MCF 10A (cell line): ENCODE measurements at regions not wholly inside any gene's neighbourhood (a gene's known extent, or its start where the extent isn't known, plus 50 kb on each side); places are given as distances from the start of the nearest gene placed in this dataset.
"Not testable (repeated sequence)": the region's sequence is repeated elsewhere in the genome, so short reads cannot be mapped to it uniquely, and the experiment has no call there.

Experiments used
- BruUV-seq: library from RNA; stranded (reverse); fragments of 400-500 nt; replicated peaks from 2 replicates; lab custom pipeline; 2021; lab: Mats Ljungman, UMichigan
- CTCF ChIA-PET: fragments of 300-600 bp; sonication (Branson Sonifier 250); formaldehyde crosslinking; extraction: SDS; loops from one replicate; lab custom pipeline; 2021; ENCODE audit warnings: antibody characterized with exemption, inconsistent platforms; lab: Yijun Ruan, JAX
- POLR2A ChIA-PET: fragments of 300-600, 350-650 bp; sonication (Branson Sonifier 250); formaldehyde crosslinking; extraction: SDS; loops from one replicate; lab custom pipeline; 2020; ENCODE audit warnings: antibody characterized with exemption, inconsistent platforms; lab: Yijun Ruan, JAX
- DNase-seq: peaks from one replicate; pipeline ENCODE4 v3.0.0-alpha.2; 2018; ENCODE audit not compliant: unreplicated experiment
- H3K27ac Mint-ChIP-seq: one replicate; pipeline ENCODE4 v1.8.0; 2022; ENCODE audit warnings: mild to moderate bottlenecking, low read depth, mixed read lengths; ENCODE audit not compliant: unreplicated experiment
- H3K27me3 Mint-ChIP-seq: one replicate; pipeline ENCODE4 v1.8.0; 2022; ENCODE audit warnings: mixed read lengths; ENCODE audit not compliant: insufficient read depth, unreplicated experiment
- H3K36me3 Mint-ChIP-seq: one replicate; pipeline ENCODE4 v1.8.0; 2022; ENCODE audit warnings: mild to moderate bottlenecking, moderate library complexity, mixed read lengths; ENCODE audit not compliant: insufficient read depth, unreplicated experiment
- H3K4me1 Mint-ChIP-seq: one replicate; pipeline ENCODE4 v1.8.0; 2022; ENCODE audit warnings: mixed read lengths; ENCODE audit not compliant: insufficient read depth, unreplicated experiment
- H3K4me3 Mint-ChIP-seq: one replicate; pipeline ENCODE4 v1.8.0; 2022; ENCODE audit warnings: mild to moderate bottlenecking, moderate library complexity, mixed read lengths; ENCODE audit not compliant: unreplicated experiment
- H3K9me3 Mint-ChIP-seq: one replicate; pipeline ENCODE4 v1.8.0; 2022; ENCODE audit warnings: mixed read lengths; ENCODE audit not compliant: unreplicated experiment
- intact Hi-C: fragments of 100-400 bp; cut with micrococcal nuclease; formaldehyde crosslinking; loops from 2 replicates; pipeline ENCODE4 v1.14.1; 2022
- TF ChIP-seq, protein P1 (sequence below): fragments of 200-600 bp; IDR thresholded peaks from one replicate; pipeline ENCODE4 v1.8.0; 2022; ENCODE audit warnings: antibody characterized with exemption, mild to moderate bottlenecking; ENCODE audit not compliant: unreplicated experiment

DNA sequence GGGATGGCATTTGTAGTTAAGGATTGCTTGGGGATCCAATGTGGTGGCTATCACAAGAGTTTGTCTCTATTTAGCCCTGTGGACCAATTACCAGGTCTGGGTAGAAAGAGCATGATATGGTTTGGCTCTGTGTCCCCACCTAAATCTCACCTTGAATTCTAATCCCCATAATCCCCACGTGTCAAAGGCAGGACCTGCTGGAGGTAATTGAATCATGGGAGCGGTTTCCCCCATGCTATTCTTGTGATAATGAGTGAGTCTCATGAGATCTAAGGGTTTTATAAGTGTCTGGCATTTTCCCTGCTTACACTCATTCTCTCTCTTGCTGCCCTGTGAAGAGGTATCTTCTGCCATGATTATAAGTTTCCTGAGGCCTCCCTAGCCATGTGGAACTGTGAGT is 86.4 kb upstream of the HS3ST4 start:
- Mint-ChIP-seq H3K36me3 (peaks cover 4% of the 10 kb centered on the region), H3K9me3 (peaks cover 37% of the 10 kb centered on the region), H3K27me3 (no peaks in the 10 kb centered on the region), H3K4me3 (no peak overlapping the region), H3K4me1 (no peaks in the 10 kb centered on the region), H3K27ac (no peak overlapping the region)
- DNase-seq, result no peak
- intact Hi-C loops, result no loop called here
- CTCF ChIA-PET, result no interaction called here
- no TSS peak for BruUV-seq
- POLR2A ChIA-PET, result no interaction called here
- TF ChIP-seq, protein P1, sequence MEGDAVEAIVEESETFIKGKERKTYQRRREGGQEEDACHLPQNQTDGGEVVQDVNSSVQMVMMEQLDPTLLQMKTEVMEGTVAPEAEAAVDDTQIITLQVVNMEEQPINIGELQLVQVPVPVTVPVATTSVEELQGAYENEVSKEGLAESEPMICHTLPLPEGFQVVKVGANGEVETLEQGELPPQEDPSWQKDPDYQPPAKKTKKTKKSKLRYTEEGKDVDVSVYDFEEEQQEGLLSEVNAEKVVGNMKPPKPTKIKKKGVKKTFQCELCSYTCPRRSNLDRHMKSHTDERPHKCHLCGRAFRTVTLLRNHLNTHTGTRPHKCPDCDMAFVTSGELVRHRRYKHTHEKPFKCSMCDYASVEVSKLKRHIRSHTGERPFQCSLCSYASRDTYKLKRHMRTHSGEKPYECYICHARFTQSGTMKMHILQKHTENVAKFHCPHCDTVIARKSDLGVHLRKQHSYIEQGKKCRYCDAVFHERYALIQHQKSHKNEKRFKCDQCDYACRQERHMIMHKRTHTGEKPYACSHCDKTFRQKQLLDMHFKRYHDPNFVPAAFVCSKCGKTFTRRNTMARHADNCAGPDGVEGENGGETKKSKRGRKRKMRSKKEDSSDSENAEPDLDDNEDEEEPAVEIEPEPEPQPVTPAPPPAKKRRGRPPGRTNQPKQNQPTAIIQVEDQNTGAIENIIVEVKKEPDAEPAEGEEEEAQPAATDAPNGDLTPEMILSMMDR, result no peak

DNA sequence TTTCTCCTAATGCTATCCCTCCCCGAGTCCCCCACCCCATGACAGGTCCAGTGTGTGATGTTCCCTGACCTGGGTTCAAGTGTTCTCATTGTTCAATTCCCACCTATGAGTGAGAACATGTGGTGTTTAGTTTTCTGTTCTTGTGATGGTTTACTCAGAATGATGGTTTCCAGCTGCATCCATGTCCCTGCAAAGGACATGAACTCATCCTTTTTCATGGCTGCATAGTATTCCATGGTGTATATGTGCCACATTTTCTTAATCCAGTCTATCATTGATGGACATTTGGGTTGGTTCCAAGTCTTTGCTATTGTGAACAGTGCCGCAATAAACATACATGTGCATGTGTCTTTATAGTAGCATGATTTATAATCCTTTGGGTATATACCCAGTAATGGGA is 90.5 kb upstream of the HS3ST4 start:
- DNase-seq, BruUV-seq, H3K27ac Mint-ChIP-seq, H3K36me3 Mint-ChIP-seq, H3K27me3 Mint-ChIP-seq, POLR2A ChIA-PET, H3K4me3 Mint-ChIP-seq, H3K4me1 Mint-ChIP-seq, intact Hi-C loops, CTCF ChIA-PET: not testable (repeated sequence)
- peaks cover 32% of the 10 kb centered on the region for H3K9me3 Mint-ChIP-seq

DNA sequence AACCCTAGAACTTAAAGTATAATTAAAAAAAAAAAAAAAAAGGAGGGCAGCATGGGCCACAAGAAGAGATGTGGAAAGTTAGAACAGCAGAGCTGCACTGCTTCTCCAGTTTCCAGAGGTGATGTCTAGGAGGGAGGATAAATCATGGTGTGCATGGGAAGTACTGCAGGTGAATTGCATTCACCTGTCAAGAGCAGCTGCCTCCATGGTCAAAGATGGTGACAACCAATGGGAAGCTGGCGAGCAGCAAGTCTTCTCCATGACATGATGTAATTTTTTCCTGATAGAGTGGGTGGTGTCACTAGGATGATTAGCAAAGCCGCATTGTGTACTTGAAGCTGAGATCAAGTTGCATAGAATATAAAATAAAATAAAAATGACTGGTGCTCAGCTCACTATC is 95.6 kb upstream of the HS3ST4 start:
- no peak overlapping the region for H3K4me3 Mint-ChIP-seq
- intact Hi-C loops, result no loop called here
- CTCF ChIA-PET, result interaction anchor here (0.7 kb wide), 1 partner anchor 726 kb away, joined by 3 read pairs; no protein-coding TSS in a partner anchor
- peaks cover 4% of the 10 kb centered on the region for H3K36me3 Mint-ChIP-seq
- H3K4me1 Mint-ChIP-seq, result no peaks in the 10 kb centered on the region
- no peak for DNase-seq
- H3K9me3 Mint-ChIP-seq, result peaks cover 23% of the 10 kb centered on the region
- POLR2A ChIA-PET, result interaction anchor here (0.7 kb wide), 1 partner anchor 37 kb away, joined by 3 read pairs; no protein-coding TSS in a partner anchor
- BruUV-seq, result no TSS peak
- no peaks in the 10 kb centered on the region for H3K27me3 Mint-ChIP-seq
- no peak overlapping the region for H3K27ac Mint-ChIP-seq
- TF ChIP-seq, protein P1, result no peak

DNA sequence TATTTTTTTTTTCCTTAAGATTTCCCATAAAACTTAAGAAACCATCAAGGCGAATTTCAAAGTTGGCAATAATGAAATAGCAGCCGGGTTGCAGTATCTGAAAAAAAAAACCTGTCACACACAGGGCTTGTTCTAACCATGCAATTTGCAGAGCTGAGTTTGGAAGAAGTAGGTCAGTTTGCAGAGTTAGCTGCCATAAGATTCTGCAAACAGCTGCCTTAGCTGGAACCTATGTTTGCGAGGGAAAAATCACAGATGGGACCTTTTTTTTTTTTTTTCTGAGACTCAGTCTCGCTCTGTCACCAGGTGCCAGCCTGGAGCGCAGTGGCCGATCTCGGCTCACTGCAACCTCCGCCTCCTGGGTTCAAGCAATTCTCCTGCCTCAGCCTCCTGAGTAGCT is 98.5 kb upstream of the HS3ST4 start:
- TF ChIP-seq, protein P1, result no peak
- intact Hi-C loops, result no loop called here
- no TSS peak for BruUV-seq
- Mint-ChIP-seq H3K27me3 (no peaks in the 10 kb centered on the region), H3K27ac (no peak overlapping the region), H3K36me3 (no peaks in the 10 kb centered on the region), H3K4me1 (no peaks in the 10 kb centered on the region), H3K9me3 (peaks cover 22% of the 10 kb centered on the region), H3K4me3 (no peak overlapping the region)
- CTCF ChIA-PET, result interaction anchor here (0.5 to 0.6 kb wide), 2 partner anchors 246 to 1862 kb away, joined by 3 to 6 read pairs; no protein-coding TSS in a partner anchor
- POLR2A ChIA-PET, result no interaction called here
- DNase-seq, result no peak

DNA sequence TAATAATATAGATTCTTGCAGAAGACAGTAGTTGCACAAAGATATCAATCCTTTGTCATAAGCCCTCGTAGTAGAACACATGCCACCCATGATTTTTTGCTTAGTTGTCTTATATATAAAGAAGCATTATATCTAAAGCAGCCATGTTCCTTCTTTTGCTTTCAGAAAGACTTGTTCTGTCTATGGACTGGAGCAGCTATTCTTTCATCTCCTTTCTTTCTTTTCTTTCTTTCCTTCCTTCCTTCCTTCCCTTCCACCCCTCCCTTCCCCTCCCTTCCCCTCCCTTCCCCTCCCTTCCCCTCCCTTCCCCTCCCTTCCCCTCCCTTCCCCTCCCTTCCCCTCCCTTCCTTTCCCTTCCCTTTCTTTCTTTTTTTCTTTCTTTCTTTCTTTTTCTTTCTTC is 104.0 kb upstream of the HS3ST4 start:
- CTCF ChIA-PET, result interaction anchor here (0.9 kb wide), 1 partner anchor 18 kb away, joined by 3 read pairs; no protein-coding TSS in a partner anchor
- DNase-seq, result no peak
- intact Hi-C loops, result no loop called here
- POLR2A ChIA-PET, result no interaction called here
- Mint-ChIP-seq H3K27me3 (no peaks in the 10 kb centered on the region), H3K4me1 (no peaks in the 10 kb centered on the region), H3K27ac (no peak overlapping the region), H3K36me3 (no peaks in the 10 kb centered on the region), H3K9me3 (peaks cover 29% of the 10 kb centered on the region), H3K4me3 (no peak overlapping the region)
- no TSS peak for BruUV-seq
- TF ChIP-seq, protein P1, result no peak
